ENCODE measurements at regions not wholly inside any gene's neighbourhood (a gene's known extent, or its start where the extent isn't known, plus 50 kb on each side); places are given as distances from the start of the nearest gene placed in this dataset.

DNA sequence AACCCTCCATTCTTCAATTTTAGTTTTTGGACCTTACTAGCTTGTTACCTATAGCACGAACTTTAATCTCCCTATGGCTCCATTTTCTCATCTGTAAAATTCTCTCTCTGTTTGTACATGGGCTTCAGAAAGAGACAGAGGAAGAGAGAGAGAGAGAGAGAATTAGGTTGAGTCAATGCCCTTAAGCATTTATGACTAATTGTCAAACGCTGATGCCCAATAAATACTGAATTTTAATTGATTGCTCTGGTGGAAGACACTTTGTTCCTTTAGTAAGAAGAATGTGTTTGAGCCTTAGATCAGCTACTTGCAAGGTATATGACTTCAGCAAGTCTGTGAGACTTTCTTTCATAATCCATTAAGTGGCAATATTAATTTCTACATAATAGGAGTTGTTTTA is 743.1 kb upstream of the ADGRL4 start:
- Histone ChIP-seq H2BK5ac (ENCODE audit: low read depth, low read length) (no peak overlapping the region), H3K14ac (ENCODE audit: insufficient read length) (no peak overlapping the region), H3K23ac (ENCODE audit: insufficient read length) (no peak overlapping the region), H2AK5ac (ENCODE audit: low read depth, low read length) (no peak overlapping the region), H3K4ac (replicated peaks; ENCODE audit: insufficient read length, low read depth, low read length) (no peak overlapping the region), H2BK120ac (replicated peaks; ENCODE audit: low read depth, low read length) (no peak overlapping the region), H3K79me2 (ENCODE audit: control insufficient read depth in 1 of 2, insufficient read depth in 2 of 2, low read length in 2 of 2) (no peaks in the 10 kb centered on the region), H4K8ac (ENCODE audit: extremely low read depth, insufficient read depth, low read length) (no peak overlapping the region), H3K23me2 (ENCODE audit: low read depth, low read length) (peaks cover 2% of the 10 kb centered on the region; the same call in 1 of the 2 replicates), H4K20me1 (replicated peaks in 1 of 2; ENCODE audit: control insufficient read depth in 1 of 2, insufficient read depth in 2 of 2, low read length in 2 of 2) (no peaks in the 10 kb centered on the region), H2BK20ac (ENCODE audit: low read length) (no peak overlapping the region), H4K5ac (ENCODE audit: insufficient read length, low read depth, low read length) (no peak overlapping the region), H3K18ac (ENCODE audit: extremely low read depth, low read length) (no peak overlapping the region), H3K9ac (replicated peaks in 1 of 4; ENCODE audit: extremely low read depth in 1 of 4, low read depth in 3 of 4, low read length in 3 of 4) (no peak overlapping the region), H3K56ac (replicated peaks; ENCODE audit: insufficient read length, low read depth, low read length) (no peak overlapping the region), H3K27me3 (replicated peaks in 1 of 4; ENCODE audit: control insufficient read depth in 3 of 4, extremely low read depth in 1 of 4, insufficient read depth in 3 of 4, low read length in 3 of 4) (no peaks in the 10 kb centered on the region), H3K4me2 (ENCODE audit: insufficient read depth in 1 of 2, low read depth in 2 of 2, low read length in 2 of 2) (no peak overlapping the region), H3K9me3 (ENCODE audit: insufficient read depth in 2 of 2, low read depth in 1 of 2, low read length in 1 of 2) (no peaks in the 10 kb centered on the region), H2AFZ (ENCODE audit: low read length) (no peak overlapping the region), H3K4me1 (replicated peaks in 1 of 4; ENCODE audit: control insufficient read depth in 3 of 4, insufficient read depth in 4 of 4, low read length in 3 of 4) (no peaks in the 10 kb centered on the region), H2BK15ac (ENCODE audit: low read length) (no peak overlapping the region), H2BK12ac (ENCODE audit: low read depth, low read length) (no peak overlapping the region), H3K36me3 (ENCODE audit: control insufficient read depth in 2 of 4, insufficient read depth in 4 of 4, low read length in 3 of 4) (no peaks in the 10 kb centered on the region), H4K91ac (replicated peaks; ENCODE audit: insufficient read length, low read length) (no peak overlapping the region), H3K79me1 (ENCODE audit: low read depth, low read length) (no peaks in the 10 kb centered on the region), H3K4me3 (ENCODE audit: extremely low read depth in 1 of 4, insufficient read depth in 2 of 4, low read depth in 3 of 4, low read length in 4 of 4) (no peak overlapping the region), H3K27ac (ENCODE audit: low read depth, low read length) (no peak overlapping the region)
- ChIA-PET CTCF (ENCODE audit: partially characterized antibody) (no interaction called here), POLR2A (ENCODE audit: partially characterized antibody) (no interaction called here)
- FAIRE-seq = no peak
- WGBS, 2 experiments (ENCODE audit: extremely low coverage in 1 of 2, insufficient coverage in 1 of 2, insufficient read length in 1 of 2, insufficient replicate concordance in 2 of 2, low coverage in 1 of 2, low lambda C conversion rate in 2 of 2, missing lambda C conversion rate in 1 of 2) = 86% methylated on average over 2 of the region's 2 CpGs; no CpG with 5 or more reads in 1 of the 2 experiments
- no peak for DNase-seq (ENCODE audit: low read depth in 1 of 2, low spot score in 2 of 2)
- TF ChIP-seq HDAC6 (IDR thresholded peaks at IDR 0.05; ENCODE audit: low read depth, low read length) = no peak
- TF ChIP-seq GABPA (IDR thresholded peaks at IDR 0.05; ENCODE audit: borderline replicate concordance, insufficient read depth, low read length) = no peak
- no peak for TF ChIP-seq ZNF274 (IDR thresholded peaks at IDR 0.05; ENCODE audit: borderline replicate concordance, extremely low read depth, low read length)
- no peak for TF ChIP-seq TBP (IDR thresholded peaks at IDR 0.05; ENCODE audit: low read depth, low read length)
- no peak for TF ChIP-seq KDM4A (IDR thresholded peaks at IDR 0.05; ENCODE audit: low read depth, low read length, severe bottlenecking)
- no peak for TF ChIP-seq EP300 (IDR thresholded peaks at IDR 0.05; ENCODE audit: borderline replicate concordance in 1 of 2, low read depth in 2 of 2, low read length in 2 of 2)
- no peak for TF ChIP-seq SP4 (IDR thresholded peaks at IDR 0.05; ENCODE audit: low read length)

Data from H1 (cell line).